ENCODE measurements at regions not wholly inside any gene's neighbourhood (a gene's known extent, or its start where the extent isn't known, plus 50 kb on each side); places are given as distances from the start of the nearest gene placed in this dataset.

DNA sequence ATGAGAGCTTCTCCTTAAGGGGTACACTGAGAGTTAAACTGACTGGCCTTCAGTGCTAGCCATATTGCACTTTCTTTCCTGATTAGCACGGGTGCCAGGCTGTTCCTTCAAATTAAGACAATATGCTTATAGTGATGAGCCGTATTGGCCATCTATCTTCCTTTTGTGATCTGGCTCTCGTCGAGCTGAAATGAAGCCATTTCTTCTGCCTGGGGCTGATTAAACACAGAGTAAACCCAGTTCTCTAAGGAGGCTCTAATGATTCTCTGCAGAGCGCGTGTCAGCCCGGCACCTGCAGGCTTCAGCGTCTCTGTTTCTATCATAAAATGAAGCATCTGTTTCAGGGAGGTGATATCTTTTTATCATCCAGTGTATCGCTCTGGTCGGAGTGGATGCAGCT lies 107.5 kb upstream of the NR2F2 start:
- TF ChIP-seq CTCF (IDR thresholded peaks at IDR 0.05) = no peak
- no peak for TF ChIP-seq POLR2A (IDR thresholded peaks at IDR 0.05)
